Endothelial cell (in vitro differentiated cells): ENCODE measurements at regions not wholly inside any gene's neighbourhood (a gene's known extent, or its start where the extent isn't known, plus 50 kb on each side); places are given as distances from the start of the nearest gene placed in this dataset.

ENCODE experiments used
- DNase-seq: peaks from one replicate; pipeline ENCODE4 v3.0.0; 2021; ENCODE audit warnings: low spot score
- H3K27ac Mint-ChIP-seq: one replicate; pipeline ENCODE4 v1.8.0; 2021; ENCODE audit warnings: mixed read lengths, inconsistent platforms; ENCODE audit not compliant: unreplicated experiment
- H3K27me3 Mint-ChIP-seq: one replicate; pipeline ENCODE4 v1.8.0; 2021; ENCODE audit warnings: mild to moderate bottlenecking, moderate library complexity, mixed read lengths, inconsistent platforms; ENCODE audit not compliant: unreplicated experiment
- H3K36me3 Mint-ChIP-seq: one replicate; pipeline ENCODE4 v1.8.0; 2021; ENCODE audit warnings: mild to moderate bottlenecking, low read depth, mixed read lengths, inconsistent platforms; ENCODE audit not compliant: unreplicated experiment
- H3K4me1 Mint-ChIP-seq: one replicate; pipeline ENCODE4 v1.8.0; 2021; ENCODE audit warnings: mild to moderate bottlenecking, mixed read lengths, inconsistent platforms; ENCODE audit not compliant: unreplicated experiment
- H3K4me3 Mint-ChIP-seq: one replicate; pipeline ENCODE4 v1.8.0; 2021; ENCODE audit warnings: mild to moderate bottlenecking, mixed read lengths, inconsistent platforms; ENCODE audit not compliant: unreplicated experiment
- H3K9me3 Mint-ChIP-seq: one replicate; pipeline ENCODE4 v1.8.0; 2021; ENCODE audit warnings: mixed read lengths, inconsistent platforms; ENCODE audit not compliant: unreplicated experiment
- CTCF ChIP-seq: fragments of 200-600 bp; sonication (generic); IDR thresholded peaks from one replicate; pipeline ENCODE4 v1.5.0; 2021; ENCODE audit warnings: antibody characterized with exemption; ENCODE audit not compliant: unreplicated experiment

- H3K4me1 Mint-ChIP-seq = peaks cover 36% of the 10 kb centered on the region
- peaks cover 3% of the 10 kb centered on the region for H3K27me3 Mint-ChIP-seq
- no peak overlapping the region for H3K4me3 Mint-ChIP-seq
- H3K27ac Mint-ChIP-seq = no peak overlapping the region
- H3K9me3 Mint-ChIP-seq = no peaks in the 10 kb centered on the region
- no peaks in the 10 kb centered on the region for H3K36me3 Mint-ChIP-seq
- TF ChIP-seq CTCF = no peak
- DNase-seq = no peak
These were observed 50.5 kb upstream of the MAP4K3 start for GRCh38 chr2:39487398-39488250.

- no peaks in the 10 kb centered on the region for H3K36me3 Mint-ChIP-seq
- no peak overlapping the region for H3K4me3 Mint-ChIP-seq
- H3K9me3 Mint-ChIP-seq = no peaks in the 10 kb centered on the region
- no peak overlapping the region for H3K27ac Mint-ChIP-seq
- H3K4me1 Mint-ChIP-seq = peaks cover 32% of the 10 kb centered on the region
- no peak for DNase-seq
- TF ChIP-seq CTCF = no peak
- H3K27me3 Mint-ChIP-seq = peaks cover 3% of the 10 kb centered on the region
These were observed 51.4 kb upstream of the MAP4K3 start for GRCh38 chr2:39488450-39488849.

- no peak for DNase-seq
- H3K4me3 Mint-ChIP-seq = no peak overlapping the region
- TF ChIP-seq CTCF = no peak
- H3K4me1 Mint-ChIP-seq = peaks cover 19% of the 10 kb centered on the region
- no peaks in the 10 kb centered on the region for H3K36me3 Mint-ChIP-seq
- no peak overlapping the region for H3K27ac Mint-ChIP-seq
- H3K9me3 Mint-ChIP-seq = no peaks in the 10 kb centered on the region
- peaks cover 4% of the 10 kb centered on the region for H3K27me3 Mint-ChIP-seq
These were observed 53.5 kb upstream of the MAP4K3 start for GRCh38 chr2:39490586-39490985.

GRCh38 chr2:39491653-39492052 lies 54.6 kb upstream of the MAP4K3 start:
- Mint-ChIP-seq H3K27me3 (peaks cover 1% of the 10 kb centered on the region), H3K36me3 (no peaks in the 10 kb centered on the region), H3K4me1 (peaks cover 14% of the 10 kb centered on the region), H3K4me3 (no peak overlapping the region), H3K27ac (no peak overlapping the region), H3K9me3 (no peaks in the 10 kb centered on the region)
- no peak for DNase-seq
- TF ChIP-seq CTCF = no peak

- no peak for DNase-seq
- H3K27ac Mint-ChIP-seq = no peak overlapping the region
- H3K36me3 Mint-ChIP-seq = no peaks in the 10 kb centered on the region
- TF ChIP-seq CTCF = no peak
- H3K9me3 Mint-ChIP-seq = no peaks in the 10 kb centered on the region
- no peak overlapping the region for H3K4me3 Mint-ChIP-seq
- peaks cover 13% of the 10 kb centered on the region for H3K4me1 Mint-ChIP-seq
- H3K27me3 Mint-ChIP-seq = peaks cover 1% of the 10 kb centered on the region
These were observed 55.1 kb upstream of the MAP4K3 start for GRCh38 chr2:39492095-39492590.
